ENCODE measurements at regions not wholly inside any gene's neighbourhood (a gene's known extent, or its start where the extent isn't known, plus 50 kb on each side); places are given as distances from the start of the nearest gene placed in this dataset.

- TF ChIP-seq SAP30 (IDR thresholded peaks at IDR 0.05; ENCODE audit: borderline replicate concordance, insufficient read depth, low read depth, low read length, poor library complexity, severe bottlenecking) (no peak), KAT8 (IDR thresholded peaks at IDR 0.05; ENCODE audit: low read depth) (no peak)
Observed at GRCh38 chr2:220619525-220620220, 952.4 kb downstream of the EPHA4 start (continued).

- no peak overlapping the region for H3K4me2 ChIP-seq (ENCODE audit: insufficient read depth, low read length)
- no peak overlapping the region for H3K27ac ChIP-seq (ENCODE audit: extremely low read depth, low read depth, low read length)
- no peak overlapping the region for H2AFZ ChIP-seq (ENCODE audit: low read depth, low read length)
- no peaks in the 10 kb centered on the region for H3K4me1 ChIP-seq (replicated peaks in 1 of 2; ENCODE audit: control insufficient read depth in 2 of 2, insufficient read depth in 2 of 2, low read length in 2 of 2)
- no TSS peak for BruUV-seq (replicated peaks)
- in situ Hi-C loops (cut with MboI) (no loop called here), intact Hi-C loops (cut with micrococcal nuclease) (no loop called here)
- no peaks in the 10 kb centered on the region for H3K27me3 ChIP-seq (ENCODE audit: control insufficient read depth in 2 of 2, insufficient read depth in 2 of 2, low read length in 2 of 2)
- no peak overlapping the region for H3K4me3 ChIP-seq
- FAIRE-seq (no peak), ATAC-seq (no peak), DNase-seq (ENCODE audit: extremely low read depth in 1 of 4, low spot score in 3 of 4) (no peak)
- no peak overlapping the region for H3K9ac ChIP-seq (ENCODE audit: insufficient read depth in 1 of 2, low read depth in 2 of 2, low read length in 2 of 2)
- no peaks in the 10 kb centered on the region for H4K20me1 ChIP-seq (replicated peaks; ENCODE audit: control insufficient read depth, insufficient read depth, low read length)
- POLR2A ChIA-PET: no interaction called here
- CTCF ChIA-PET (ENCODE audit: low intra/inter-chr PET ratio): no interaction called here
- H3K9me3 ChIP-seq (replicated peaks; ENCODE audit: control insufficient read depth, insufficient read depth, low read depth, low read length): no peaks in the 10 kb centered on the region
- H3K9me1 ChIP-seq (ENCODE audit: control insufficient read depth, insufficient read depth, low read length): no peaks in the 10 kb centered on the region
- 8% methylated on average over 3 of the region's 3 CpGs for whole genome bisulfite sequencing (ENCODE audit: insufficient coverage, low coverage, missing lambda C conversion rate)
- no peaks in the 10 kb centered on the region for H3K36me3 ChIP-seq (ENCODE audit: control insufficient read depth, insufficient read depth, low read length)
- H3K79me2 ChIP-seq (ENCODE audit: control insufficient read depth, insufficient read depth, low read length): no peaks in the 10 kb centered on the region
- TF ChIP-seq FOXP1 (CRISPR knock-in tag; IDR thresholded peaks at IDR 0.05) (no peak), HNRNPLL (IDR thresholded peaks at IDR 0.05; ENCODE audit: low read depth, low read length, poor library complexity, severe bottlenecking) (no peak), MTF1 (CRISPR knock-in tag; IDR thresholded peaks at IDR 0.05; ENCODE audit: borderline replicate concordance) (no peak), ZNF239 (CRISPR knock-in tag; IDR thresholded peaks at IDR 0.05) (no peak), ZNF512 (tag; IDR thresholded peaks at IDR 0.05) (no peak), CC2D1A (IDR thresholded peaks at IDR 0.05) (no peak), MAX (CRISPR knock-in tag; IDR thresholded peaks at IDR 0.05) (no peak), MAFG (tag; conservative IDR thresholded peaks at IDR 0.05) (no peak), HIVEP1 (CRISPR knock-in tag; IDR thresholded peaks at IDR 0.05) (no peak), NCOR1 (IDR thresholded peaks at IDR 0.05) (no peak), FOXA1 (IDR thresholded peaks at IDR 0.05; ENCODE audit: borderline replicate concordance) (no peak), SP1 (CRISPR knock-in tag; IDR thresholded peaks at IDR 0.05) (no peak), NR4A1 (CRISPR knock-in tag; IDR thresholded peaks at IDR 0.05) (no peak), NR4A1 (tag; IDR thresholded peaks at IDR 0.05) (no peak)
- TF ChIP-seq, protein P1, sequence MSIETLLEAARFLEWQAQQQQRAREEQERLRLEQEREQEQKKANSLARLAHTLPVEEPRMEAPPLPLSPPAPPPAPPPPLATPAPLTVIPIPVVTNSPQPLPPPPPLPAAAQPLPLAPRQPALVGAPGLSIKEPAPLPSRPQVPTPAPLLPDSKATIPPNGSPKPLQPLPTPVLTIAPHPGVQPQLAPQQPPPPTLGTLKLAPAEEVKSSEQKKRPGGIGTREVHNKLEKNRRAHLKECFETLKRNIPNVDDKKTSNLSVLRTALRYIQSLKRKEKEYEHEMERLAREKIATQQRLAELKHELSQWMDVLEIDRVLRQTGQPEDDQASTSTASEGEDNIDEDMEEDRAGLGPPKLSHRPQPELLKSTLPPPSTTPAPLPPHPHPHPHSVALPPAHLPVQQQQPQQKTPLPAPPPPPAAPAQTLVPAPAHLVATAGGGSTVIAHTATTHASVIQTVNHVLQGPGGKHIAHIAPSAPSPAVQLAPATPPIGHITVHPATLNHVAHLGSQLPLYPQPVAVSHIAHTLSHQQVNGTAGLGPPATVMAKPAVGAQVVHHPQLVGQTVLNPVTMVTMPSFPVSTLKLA (conservative IDR thresholded peaks at IDR 0.05): no peak
- TF ChIP-seq, protein P2, sequence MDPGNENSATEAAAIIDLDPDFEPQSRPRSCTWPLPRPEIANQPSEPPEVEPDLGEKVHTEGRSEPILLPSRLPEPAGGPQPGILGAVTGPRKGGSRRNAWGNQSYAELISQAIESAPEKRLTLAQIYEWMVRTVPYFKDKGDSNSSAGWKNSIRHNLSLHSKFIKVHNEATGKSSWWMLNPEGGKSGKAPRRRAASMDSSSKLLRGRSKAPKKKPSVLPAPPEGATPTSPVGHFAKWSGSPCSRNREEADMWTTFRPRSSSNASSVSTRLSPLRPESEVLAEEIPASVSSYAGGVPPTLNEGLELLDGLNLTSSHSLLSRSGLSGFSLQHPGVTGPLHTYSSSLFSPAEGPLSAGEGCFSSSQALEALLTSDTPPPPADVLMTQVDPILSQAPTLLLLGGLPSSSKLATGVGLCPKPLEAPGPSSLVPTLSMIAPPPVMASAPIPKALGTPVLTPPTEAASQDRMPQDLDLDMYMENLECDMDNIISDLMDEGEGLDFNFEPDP (CRISPR knock-in tag; IDR thresholded peaks at IDR 0.05): no peak
Observed at GRCh38 chr2:220626603-220627002, 945.5 kb downstream of the EPHA4 start.

All from K562 (cell line).